GM12878 (cell line): ENCODE measurements at regions not wholly inside any gene's neighbourhood (a gene's known extent, or its start where the extent isn't known, plus 50 kb on each side); places are given as distances from the start of the nearest gene placed in this dataset.

Experiments
- ATAC-seq: fragments of 200-7000 bp; cut with Tn5 transposase; 3 replicates; pipeline ENCODE4 v1.9.1; 2020; ENCODE audit warnings: mild to moderate bottlenecking, moderate library complexity
- BruUV-seq: library from RNA; stranded (reverse); fragments of 400-500 nt; replicated peaks from 2 replicates; lab custom pipeline; 2021; lab: Mats Ljungman, UMichigan
- CTCF ChIA-PET: fragments of 300-600 bp; sonication (Branson Sonifier 250); formaldehyde crosslinking; extraction: SDS; loops from one replicate; lab custom pipeline; 2021; ENCODE audit warnings: inconsistent platforms; lab: Yijun Ruan, JAX
- POLR2A ChIA-PET: fragments of 350-600 bp; formaldehyde crosslinking; extraction: SDS; loops from one replicate; lab custom pipeline; 2021; ENCODE audit warnings: inconsistent platforms; lab: Charles Lee
- RAD21 ChIA-PET: fragments of 300-600 bp; sonication (Branson Sonifier 250); formaldehyde crosslinking; loops from one replicate; lab custom pipeline; 2023; ENCODE audit warnings: antibody characterized with exemption; ENCODE audit not compliant: unreplicated experiment; lab: Charles Lee
- SMC1A ChIA-PET: fragments of 300-600 bp; sonication (Branson Sonifier 250); formaldehyde crosslinking; loops from one replicate; lab custom pipeline; 2023; ENCODE audit not compliant: unreplicated experiment, uncharacterized antibody; lab: Charles Lee
- DNase-seq: peaks from one replicate; pipeline ENCODE4 v3.0.0-alpha.2; 2011; ENCODE audit warnings: low read depth, low spot score
- FAIRE-seq: peaks from 3 replicates; lab custom pipeline; 2011; peaks lifted over from hg19 to GRCh38; lab: Jason Lieb, UNC
- H2AFZ ChIP-seq: 2 replicates; pipeline ENCODE4 v1.6.0; 2011; ENCODE audit warnings: low read depth, low read length, control low read depth; ENCODE audit not compliant: control insufficient read depth
- H3K27ac ChIP-seq: 2 replicates; pipeline ENCODE4 v1.5.1; 2011; ENCODE audit warnings: control low read depth; ENCODE audit not compliant: control insufficient read depth, insufficient read depth
- H3K27me3 ChIP-seq, 2 experiments: replicated peaks in 1 of 2; 2 replicates each; pipeline versions ENCODE4 v1.6.0 to v1.6.1; 2011; ENCODE audit warnings: low read length in 1 of 2; ENCODE audit not compliant: control insufficient read depth in 2 of 2, insufficient read depth in 2 of 2
- H3K36me3 ChIP-seq, 2 experiments: 2 replicates each; pipeline ENCODE4 v1.5.1; 2011; ENCODE audit warnings: low read length in 1 of 2; ENCODE audit not compliant: control insufficient read depth in 2 of 2, insufficient read depth in 2 of 2
- H3K4me1 ChIP-seq: 2 replicates; pipeline ENCODE4 v1.6.1; 2011; ENCODE audit warnings: mild to moderate bottlenecking, low read length, moderate library complexity, mixed read lengths; ENCODE audit not compliant: control insufficient read depth, insufficient read depth
- H3K4me2 ChIP-seq: 2 replicates; pipeline ENCODE4 v1.6.0; 2011; ENCODE audit warnings: control low read depth; ENCODE audit not compliant: control insufficient read depth, insufficient read depth
- H3K4me3 ChIP-seq: fragments of 200-600 bp; sonication (generic); 2 replicates; pipeline ENCODE4 v1.5.1; 2016
- H3K79me2 ChIP-seq: 2 replicates; pipeline ENCODE4 v1.6.0; 2011; ENCODE audit warnings: low read length; ENCODE audit not compliant: control insufficient read depth, insufficient read depth
- H3K9ac ChIP-seq: 2 replicates; pipeline ENCODE4 v1.8.0; 2011; ENCODE audit warnings: low read length, control low read depth, mixed read lengths; ENCODE audit not compliant: control insufficient read depth, insufficient read depth
- H3K9me3 ChIP-seq: replicated peaks from 3 replicates; pipeline ENCODE4 v1.5.1; 2011; ENCODE audit warnings: mild to moderate bottlenecking, low read length; ENCODE audit not compliant: control insufficient read depth, insufficient read depth
- H4K20me1 ChIP-seq: 2 replicates; pipeline ENCODE4 v1.6.0; 2011; ENCODE audit not compliant: control insufficient read depth, insufficient read depth
- ASH2L ChIP-seq: fragments of 300-600, 200-600 bp; sonication (generic); IDR thresholded peaks from 2 replicates; pipeline ENCODE4 v1.6.1; 2017; ENCODE audit warnings: low read depth, mild to moderate bottlenecking, borderline replicate concordance
- BACH1 ChIP-seq: fragments of 450-650 bp; IDR thresholded peaks from 2 replicates; pipeline ENCODE4 v1.6.1; 2017; ENCODE audit warnings: mild to moderate bottlenecking, borderline replicate concordance
- CBX3 ChIP-seq: fragments of 200-600 bp; sonication (generic); IDR thresholded peaks from 2 replicates; pipeline ENCODE4 v1.6.1; 2016; ENCODE audit warnings: low read depth, borderline replicate concordance
- CHD1 ChIP-seq: IDR thresholded peaks from 2 replicates; pipeline ENCODE4 v1.6.1; 2012; ENCODE audit warnings: low read depth, low read length, improper control_type of control experiment
- CREB1 ChIP-seq: IDR thresholded peaks from 2 replicates; pipeline ENCODE4 v1.6.1; 2012; ENCODE audit warnings: low read depth, mild to moderate bottlenecking, inconsistent platforms
- CREM ChIP-seq: IDR thresholded peaks from 2 replicates; pipeline ENCODE4 v1.6.1; 2014; ENCODE audit warnings: antibody characterized with exemption, low read depth
- ESRRA ChIP-seq: IDR thresholded peaks from 2 replicates; pipeline ENCODE4 v1.6.1; 2012; ENCODE audit warnings: mild to moderate bottlenecking, low read length, improper control_type of control experiment
- GABPA ChIP-seq: IDR thresholded peaks from 2 replicates; pipeline ENCODE4 v1.6.1; 2014; ENCODE audit warnings: antibody characterized with exemption, low read depth, mild to moderate bottlenecking, inconsistent platforms
- IRF4 ChIP-seq: IDR thresholded peaks from 2 replicates; pipeline ENCODE4 v1.6.1; 2011; ENCODE audit warnings: low read depth, low read length
- JUNB ChIP-seq: IDR thresholded peaks from 2 replicates; pipeline ENCODE4 v1.6.1; 2016; ENCODE audit warnings: antibody characterized with exemption, mild to moderate bottlenecking
- KDM1A ChIP-seq: fragments of 200-600 bp; sonication (generic); IDR thresholded peaks from 2 replicates; pipeline ENCODE4 v1.6.1; 2016; ENCODE audit warnings: borderline replicate concordance
- KLF5 ChIP-seq: fragments of 450-650 bp; IDR thresholded peaks from 2 replicates; pipeline ENCODE4 v1.6.1; 2014; ENCODE audit warnings: mild to moderate bottlenecking; ENCODE audit not compliant: partially characterized antibody
- RB1 ChIP-seq: fragments of 450-650 bp; formaldehyde crosslinking; IDR thresholded peaks from 2 replicates; pipeline ENCODE4 v1.6.1; 2017; ENCODE audit warnings: mild to moderate bottlenecking, borderline replicate concordance
- RUNX3 ChIP-seq: IDR thresholded peaks from 2 replicates; pipeline ENCODE4 v1.6.1; 2012; ENCODE audit warnings: low read length, inconsistent platforms
- ZZZ3 ChIP-seq: IDR thresholded peaks from 2 replicates; pipeline ENCODE4 v1.6.1; 2011; ENCODE audit warnings: low read depth; ENCODE audit not compliant: control insufficient read depth, insufficient read length
- WGBS: methylation state at CpG from one replicate; pipeline ENCODE4 v1.1.6; 2016; ENCODE audit warnings: low lambda C conversion rate; ENCODE audit not compliant: insufficient replicate concordance, insufficient coverage; ENCODE audit errors: missing lambda C conversion rate; 5-methylcytosine and 5-hydroxymethylcytosine counted together
- in situ Hi-C: fragments of 300-500 bp; cut with MboI; formaldehyde crosslinking; loops from 9 replicates; pipeline ENCODE4 v1.14.3; 2018; ENCODE audit warnings: mixed read lengths
- intact Hi-C: fragments of 100-400 bp; cut with micrococcal nuclease; formaldehyde crosslinking; loops from one replicate; pipeline ENCODE4 v1.14.2; 2022; ENCODE audit not compliant: unreplicated experiment
- TF ChIP-seq, protein P1 (sequence below): IDR thresholded peaks from 2 replicates; pipeline ENCODE4 v1.6.1; 2012; ENCODE audit warnings: low read depth, low read length, improper control_type of control experiment
- TF ChIP-seq, protein P2 (sequence below): IDR thresholded peaks from 2 replicates; pipeline ENCODE4 v1.6.1; 2011; ENCODE audit warnings: low read depth, mild to moderate bottlenecking, low read length, moderate library complexity, borderline replicate concordance; ENCODE audit errors: extremely low read depth

DNA sequence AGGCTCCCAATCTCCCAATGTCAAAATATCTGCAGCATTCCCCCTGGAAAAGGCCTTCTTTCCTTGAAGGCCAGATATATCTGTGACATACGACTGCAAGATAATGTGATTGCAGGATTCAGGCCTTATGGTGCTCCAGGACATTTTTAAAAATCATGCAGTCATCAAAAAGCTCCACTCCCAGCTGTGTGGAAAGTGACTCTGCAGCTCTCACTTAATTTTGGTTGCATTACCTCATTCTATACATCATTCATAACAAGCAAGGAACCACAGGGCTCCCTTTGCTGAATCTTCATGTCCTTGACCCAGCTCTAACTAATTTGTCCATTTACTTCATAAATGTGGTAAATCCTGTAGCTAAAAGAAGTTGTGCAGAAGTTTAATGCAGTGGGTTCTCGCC is 386.2 kb upstream of the SLC30A5 start:
- no peak for ATAC-seq
- no peak for FAIRE-seq
- CTCF ChIA-PET, result no interaction called here
- peaks cover 21% of the 10 kb centered on the region for H3K4me1 ChIP-seq
- RAD21 ChIA-PET, result no interaction called here
- no peaks in the 10 kb centered on the region for H3K27me3 ChIP-seq
- H2AFZ ChIP-seq, result no peak overlapping the region
- no peak for DNase-seq
- H3K27ac ChIP-seq, result no peak overlapping the region
- H3K79me2 ChIP-seq, result no peaks in the 10 kb centered on the region
- POLR2A ChIA-PET, result no interaction called here
- TF ChIP-seq BACH1 (no peak), KDM1A (no peak), ASH2L (no peak), CREB1 (0 out of 2 replicates have a peak, but pooled peaks have one; percentile 14), ESRRA (no peak), RUNX3 (peak; percentile 38; the same call in 1 of the 2 replicates), CREM (peak; percentile 19; the same call in 1 of the 2 replicates), ZZZ3 (no peak), JUNB (peak; percentile 35; the same call in 1 of the 2 replicates), CHD1 (no peak), IRF4 (no peak), CBX3 (no peak), KLF5 (no peak), GABPA (no peak), RB1 (no peak)
- TF ChIP-seq, protein P1, sequence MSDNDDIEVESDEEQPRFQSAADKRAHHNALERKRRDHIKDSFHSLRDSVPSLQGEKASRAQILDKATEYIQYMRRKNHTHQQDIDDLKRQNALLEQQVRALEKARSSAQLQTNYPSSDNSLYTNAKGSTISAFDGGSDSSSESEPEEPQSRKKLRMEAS, result no peak
- TF ChIP-seq, protein P2, sequence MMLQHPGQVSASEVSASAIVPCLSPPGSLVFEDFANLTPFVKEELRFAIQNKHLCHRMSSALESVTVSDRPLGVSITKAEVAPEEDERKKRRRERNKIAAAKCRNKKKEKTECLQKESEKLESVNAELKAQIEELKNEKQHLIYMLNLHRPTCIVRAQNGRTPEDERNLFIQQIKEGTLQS, result no peak
- no peak overlapping the region for H3K4me2 ChIP-seq
- intact Hi-C loops (no loop called here), in situ Hi-C loops (no loop called here)
- H4K20me1 ChIP-seq, result no peaks in the 10 kb centered on the region
- BruUV-seq, result no TSS peak
- no peaks in the 10 kb centered on the region; the same call in 1 of the 3 replicates for H3K9me3 ChIP-seq
- 42% methylated on average over 2 of the region's 2 CpGs for WGBS
- no peak overlapping the region for H3K4me3 ChIP-seq
- H3K9ac ChIP-seq, result no peak overlapping the region
- no peaks in the 10 kb centered on the region for H3K36me3 ChIP-seq
- SMC1A ChIA-PET, result interaction anchor here (1.3 to 1.7 kb wide), 2 partner anchors 37 to 421 kb away, joined by 4 to 5 read pairs; no protein-coding TSS in a partner anchor
